Lung (tissue), 11 donors: ENCODE measurements at regions not wholly inside any gene's neighbourhood (a gene's known extent, or its start where the extent isn't known, plus 50 kb on each side); places are given as distances from the start of the nearest gene placed in this dataset.
"Not testable (repeated sequence)": the region's sequence is repeated elsewhere in the genome, so short reads cannot be mapped to it uniquely, and the experiment has no call there.

Experiments used
- ATAC-seq: fragments of 200-7000 bp; cut with Tn5 transposase; one replicate; pipeline ENCODE4 v1.9.1; 2020; ENCODE audit warnings: moderate number of reproducible peaks; ENCODE audit not compliant: insufficient read depth, low FRiP score
- DNase-seq, 3 donors: peaks; one replicate each; pipeline ENCODE4 v3.0.0-alpha.2; 2013 to 2017
- H3K27ac ChIP-seq, 2 donors: one replicate each; pipeline ENCODE4 v1.5.1; 2013; ENCODE audit warnings: mild to moderate bottlenecking in 2 of 2, moderate library complexity in 2 of 2, control low read depth in 1 of 2, inconsistent platforms in 1 of 2, low read depth in 1 of 2, low read length in 1 of 2
- H3K27me3 ChIP-seq, 3 donors: one replicate each; pipeline ENCODE4 v1.5.1; 2013; ENCODE audit warnings: low read length in 2 of 3; ENCODE audit not compliant: control insufficient read depth in 3 of 3, insufficient read depth in 3 of 3
- H3K36me3 ChIP-seq, 4 donors: one replicate each; pipeline ENCODE4 v1.5.1; 2013; ENCODE audit warnings: low read length in 4 of 4, mild to moderate bottlenecking in 1 of 4, moderate library complexity in 1 of 4; ENCODE audit not compliant: control insufficient read depth in 4 of 4, insufficient read depth in 4 of 4
- H3K4me1 ChIP-seq, 5 donors: one replicate each; pipeline ENCODE4 v1.5.1; 2013; ENCODE audit warnings: low read length in 5 of 5, mild to moderate bottlenecking in 2 of 5, moderate library complexity in 1 of 5; ENCODE audit not compliant: control insufficient read depth in 5 of 5, insufficient read depth in 5 of 5
- H3K4me3 ChIP-seq: one replicate; pipeline ENCODE4 v1.5.1; 2013; ENCODE audit warnings: mild to moderate bottlenecking, control low read depth, moderate library complexity
- H3K9ac ChIP-seq, 2 donors: one replicate each; pipeline ENCODE4 v1.5.1; 2013; ENCODE audit warnings: low read length in 2 of 2, control low read depth in 1 of 2; ENCODE audit not compliant: insufficient read depth in 1 of 2
- H3K9me3 ChIP-seq, 4 donors: one replicate each; pipeline ENCODE4 v1.5.1; 2013; ENCODE audit warnings: low read length in 3 of 4, mild to moderate bottlenecking in 1 of 4, moderate library complexity in 1 of 4; ENCODE audit not compliant: control insufficient read depth in 4 of 4, insufficient read depth in 3 of 4
- WGBS, 2 donors: extraction: QIAGEN DNeasy Blood & Tissue Kit; methylation state at CpG; one replicate each; pipeline ENCODE4 v1.1.7; 2013; 5-methylcytosine and 5-hydroxymethylcytosine counted together
- TF ChIP-seq, protein P1 (sequence below): IDR thresholded peaks from 2 replicates; pipeline ENCODE4 v1.5.1; 2012; ENCODE audit warnings: mild to moderate bottlenecking; ENCODE audit errors: control extremely low read depth, extremely low read depth
- donor health status: control.
- donor health status: control.
- donor health status: Bipolar disorder and iron deficiency.
- donor health status: healthy.
- donor health status: DM: yes; HTN: yes; CAD: no.

GRCh38 chr6:141932685-141933084 lies 200.0 kb upstream of the GJE1 start:
- TF ChIP-seq, protein P1, sequence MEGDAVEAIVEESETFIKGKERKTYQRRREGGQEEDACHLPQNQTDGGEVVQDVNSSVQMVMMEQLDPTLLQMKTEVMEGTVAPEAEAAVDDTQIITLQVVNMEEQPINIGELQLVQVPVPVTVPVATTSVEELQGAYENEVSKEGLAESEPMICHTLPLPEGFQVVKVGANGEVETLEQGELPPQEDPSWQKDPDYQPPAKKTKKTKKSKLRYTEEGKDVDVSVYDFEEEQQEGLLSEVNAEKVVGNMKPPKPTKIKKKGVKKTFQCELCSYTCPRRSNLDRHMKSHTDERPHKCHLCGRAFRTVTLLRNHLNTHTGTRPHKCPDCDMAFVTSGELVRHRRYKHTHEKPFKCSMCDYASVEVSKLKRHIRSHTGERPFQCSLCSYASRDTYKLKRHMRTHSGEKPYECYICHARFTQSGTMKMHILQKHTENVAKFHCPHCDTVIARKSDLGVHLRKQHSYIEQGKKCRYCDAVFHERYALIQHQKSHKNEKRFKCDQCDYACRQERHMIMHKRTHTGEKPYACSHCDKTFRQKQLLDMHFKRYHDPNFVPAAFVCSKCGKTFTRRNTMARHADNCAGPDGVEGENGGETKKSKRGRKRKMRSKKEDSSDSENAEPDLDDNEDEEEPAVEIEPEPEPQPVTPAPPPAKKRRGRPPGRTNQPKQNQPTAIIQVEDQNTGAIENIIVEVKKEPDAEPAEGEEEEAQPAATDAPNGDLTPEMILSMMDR: no peak
- ATAC-seq (no peak), DNase-seq (no peak)
- Histone ChIP-seq H3K27me3 (no peaks in the 10 kb centered on the region), H3K27ac (no peak overlapping the region), H3K4me1 (no peaks in the 10 kb centered on the region), H3K36me3 (no peaks in the 10 kb centered on the region), H3K9me3 (no peaks in the 10 kb centered on the region), H3K9ac (no peak overlapping the region), H3K4me3 (no peak overlapping the region)
- 74 to 78% methylated on average over 3 of the region's 3 CpGs for WGBS, 2 donors

GRCh38 chr6:141926200-141926900 lies 206.4 kb upstream of the GJE1 start:
- not testable (repeated sequence) for H3K9me3 ChIP-seq, H3K27me3 ChIP-seq, H3K4me1 ChIP-seq, H3K36me3 ChIP-seq, H3K4me3 ChIP-seq, ATAC-seq, H3K27ac ChIP-seq, DNase-seq, H3K9ac ChIP-seq
- WGBS, 2 donors: 72% methylated on average over 4 of the region's 7 CpGs

- no peaks in the 10 kb centered on the region for H3K27me3 ChIP-seq
- H3K27ac ChIP-seq: no peak overlapping the region
- no peaks in the 10 kb centered on the region for H3K36me3 ChIP-seq
- H3K4me3 ChIP-seq: no peak overlapping the region
- ATAC-seq: no peak
- no peak overlapping the region for H3K9ac ChIP-seq
- H3K4me1 ChIP-seq: no peaks in the 10 kb centered on the region
- no peaks in the 10 kb centered on the region for H3K9me3 ChIP-seq
- DNase-seq: no peak
- TF ChIP-seq, protein P1: no peak
These were observed 207.7 kb upstream of the GJE1 start for GRCh38 chr6:141925001-141925400.

- WGBS, 2 donors: 75 to 79% methylated on average over 2 of the region's 2 CpGs
These were observed 209.8 kb upstream of the GJE1 start for GRCh38 chr6:141922898-141923297.

DNA sequence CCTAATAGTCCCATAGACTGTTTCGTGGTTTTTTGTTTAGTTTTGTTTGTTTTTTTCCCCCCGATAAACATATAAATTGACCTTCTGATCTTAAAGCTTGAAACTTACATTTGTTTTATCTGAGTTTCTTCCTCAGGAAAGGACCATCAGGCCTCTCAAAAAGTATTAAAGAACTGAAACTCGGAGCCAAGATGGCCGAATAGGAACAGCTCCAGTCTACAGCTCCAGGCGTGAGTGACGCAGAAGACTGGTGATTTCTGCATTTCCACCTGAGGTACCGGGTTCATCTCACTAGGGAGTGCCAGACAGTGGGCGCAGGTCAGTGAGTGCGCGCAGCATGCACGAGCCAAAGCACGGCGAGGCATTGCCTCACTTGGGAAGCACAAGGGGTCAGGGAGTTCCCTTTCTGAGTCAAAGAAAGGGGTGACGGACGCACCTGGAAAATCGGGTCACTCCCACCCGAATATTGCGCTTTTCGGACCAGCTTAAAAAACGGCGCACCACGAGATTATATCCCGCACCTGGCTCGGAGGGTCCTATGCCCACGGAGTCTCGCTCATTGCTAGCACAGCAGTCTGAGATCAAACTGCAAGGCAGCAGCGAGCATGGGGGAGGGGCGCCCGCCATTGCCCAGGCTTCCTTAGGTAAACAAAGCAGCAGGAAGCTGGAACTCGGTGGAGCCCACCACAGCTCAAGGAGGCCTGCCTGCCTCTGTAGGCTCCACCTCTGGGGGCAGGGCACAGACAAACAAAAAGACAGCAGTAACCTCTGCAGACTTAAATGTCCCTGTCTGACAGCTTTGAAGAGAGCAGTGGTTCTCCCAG lies 215.8 kb upstream of the GJE1 start:
- 90 to 92% methylated on average over 21 to 28 of the region's 30 CpGs for WGBS, 2 donors
- H3K4me1 ChIP-seq, DNase-seq, H3K27me3 ChIP-seq, H3K9me3 ChIP-seq, ATAC-seq, H3K4me3 ChIP-seq, H3K9ac ChIP-seq, H3K36me3 ChIP-seq, H3K27ac ChIP-seq: not testable (repeated sequence)

More at GRCh38 chr6:141922898-141923297, 209.8 kb upstream of the GJE1 start:
- no peak overlapping the region for H3K27ac ChIP-seq
- H3K9me3 ChIP-seq: no peaks in the 10 kb centered on the region
- H3K4me1 ChIP-seq: no peaks in the 10 kb centered on the region
- ATAC-seq (no peak), DNase-seq (no peak)
- H3K9ac ChIP-seq: no peak overlapping the region
- H3K27me3 ChIP-seq: no peaks in the 10 kb centered on the region
- H3K36me3 ChIP-seq: no peaks in the 10 kb centered on the region
- H3K4me3 ChIP-seq: no peak overlapping the region
- TF ChIP-seq, protein P1: no peak
